Smooth muscle cell (in vitro differentiated cells): ENCODE measurements at regions not wholly inside any gene's neighbourhood (a gene's known extent, or its start where the extent isn't known, plus 50 kb on each side); places are given as distances from the start of the nearest gene placed in this dataset.
A peak's percentile ranks its signal among the peaks of the same experiment; 100 is the strongest.

Experiments
- DNase-seq: peaks from one replicate; lab custom pipeline; 2025; ENCODE audit not compliant: unreplicated experiment; lab: John Stamatoyannopoulos, UW
- H2AFZ ChIP-seq: fragments of 200-600 bp; sonication (generic); 2 replicates; pipeline ENCODE4 v1.6.0; 2016; ENCODE audit warnings: antibody characterized with exemption, low read depth, mild to moderate bottlenecking
- H3F3A ChIP-seq: fragments of 200-600 bp; sonication (generic); 2 replicates; pipeline ENCODE4 v1.6.0; 2017; ENCODE audit warnings: antibody characterized with exemption, low read depth
- H3K27ac ChIP-seq: fragments of 200-600 bp; sonication (generic); 2 replicates; pipeline ENCODE4 v1.5.1; 2016; ENCODE audit warnings: low read depth, mild to moderate bottlenecking
- H3K27me3 ChIP-seq: fragments of 200-600 bp; sonication (generic); 2 replicates; pipeline ENCODE4 v1.6.1; 2016; ENCODE audit warnings: low read depth, mild to moderate bottlenecking
- H3K36me3 ChIP-seq: fragments of 200-600 bp; sonication (generic); 2 replicates; pipeline ENCODE4 v1.5.1; 2016; ENCODE audit warnings: low read depth
- H3K4me1 ChIP-seq: fragments of 200-600 bp; sonication (generic); 2 replicates; pipeline ENCODE4 v1.5.1; 2016; ENCODE audit warnings: low read depth
- H3K4me2 ChIP-seq: fragments of 200-600 bp; sonication (generic); 2 replicates; pipeline ENCODE4 v1.6.0; 2016; ENCODE audit warnings: mild to moderate bottlenecking
- H3K4me3 ChIP-seq: fragments of 200-600 bp; sonication (generic); 2 replicates; pipeline ENCODE4 v1.5.1; 2016; ENCODE audit warnings: mild to moderate bottlenecking
- H3K79me2 ChIP-seq: fragments of 200-600 bp; sonication (generic); 2 replicates; pipeline ENCODE4 v1.6.0; 2016; ENCODE audit warnings: low read depth, mild to moderate bottlenecking
- H3K9ac ChIP-seq: fragments of 200-600 bp; sonication (generic); 2 replicates; pipeline ENCODE4 v1.6.0; 2016; ENCODE audit warnings: low read depth
- H3K9me3 ChIP-seq: fragments of 200-600 bp; sonication (generic); replicated peaks from 2 replicates; pipeline ENCODE4 v1.5.1; 2016; ENCODE audit warnings: low read depth
- H4K20me1 ChIP-seq: fragments of 200-600 bp; sonication (generic); 2 replicates; pipeline ENCODE4 v1.6.0; 2016; ENCODE audit warnings: low read depth
- CTCF ChIP-seq: fragments of 200-600 bp; sonication (generic); IDR thresholded peaks from 2 replicates; pipeline ENCODE4 v1.5.1; 2017; ENCODE audit warnings: borderline replicate concordance, mild to moderate bottlenecking, antibody characterized with exemption; ENCODE audit not compliant: insufficient read depth, poor library complexity, severe bottlenecking
- WGBS: methylation state at CpG from one replicate; pipeline ENCODE4 v1.1.7; 2016; ENCODE audit warnings: low lambda C conversion rate; 5-methylcytosine and 5-hydroxymethylcytosine counted together

- WGBS, result 80% methylated on average over 2 of the region's 2 CpGs
- DNase-seq, result no peak
- H4K20me1 ChIP-seq, result peaks cover 29% of the 10 kb centered on the region
- TF ChIP-seq CTCF, result no peak
- peaks cover 42% of the 10 kb centered on the region for H3K4me1 ChIP-seq
- H3K4me2 ChIP-seq, result peak overlapping the region; percentile 96
- H3K27ac ChIP-seq, result peak overlapping the region; percentile 57
- H3K9ac ChIP-seq, result no peak overlapping the region
- H3K79me2 ChIP-seq, result peaks cover 98% of the 10 kb centered on the region
- no peaks in the 10 kb centered on the region for H3K36me3 ChIP-seq
- peak overlapping the region; percentile 93 for H3K4me3 ChIP-seq
- H3F3A ChIP-seq, result no peaks in the 10 kb centered on the region
- H3K27me3 ChIP-seq, result no peaks in the 10 kb centered on the region
- no peaks in the 10 kb centered on the region for H3K9me3 ChIP-seq
- H2AFZ ChIP-seq, result no peak overlapping the region
These were observed 72.7 kb upstream of the IFNE start for GRCh38 chr9:21554813-21555212.

GRCh38 chr9:21555911-21556310 is 73.8 kb upstream of the IFNE start:
- Histone ChIP-seq H3K27ac (peak overlapping the region; percentile 57), H3K27me3 (no peaks in the 10 kb centered on the region), H3K9ac (peak overlapping the region; percentile 86), H3K4me3 (peak overlapping the region; percentile 93), H4K20me1 (peaks cover 22% of the 10 kb centered on the region), H2AFZ (no peak overlapping the region), H3K4me1 (peaks cover 42% of the 10 kb centered on the region), H3K79me2 (peaks cover 96% of the 10 kb centered on the region), H3K4me2 (peak overlapping the region; percentile 96), H3K9me3 (no peaks in the 10 kb centered on the region), H3F3A (no peaks in the 10 kb centered on the region), H3K36me3 (no peaks in the 10 kb centered on the region)
- no peak for TF ChIP-seq CTCF
- no peak for DNase-seq
- WGBS, result 80% methylated on average over 5 of the region's 5 CpGs

- Histone ChIP-seq H3K4me3 (peak overlapping the region; percentile 93), H3K9me3 (no peaks in the 10 kb centered on the region), H3K79me2 (peaks cover 88% of the 10 kb centered on the region), H2AFZ (peak overlapping the region; percentile 36), H3F3A (no peaks in the 10 kb centered on the region), H3K27me3 (no peaks in the 10 kb centered on the region), H3K9ac (peak overlapping the region; percentile 86), H3K27ac (peak overlapping the region; percentile 57), H3K4me1 (peaks cover 33% of the 10 kb centered on the region), H3K4me2 (peak overlapping the region; percentile 96), H3K36me3 (no peaks in the 10 kb centered on the region), H4K20me1 (peaks cover 16% of the 10 kb centered on the region)
- WGBS, result 85% methylated on average over 4 of the region's 4 CpGs
- no peak for DNase-seq
- no peak for TF ChIP-seq CTCF
These were observed 74.7 kb upstream of the IFNE start for GRCh38 chr9:21556581-21557427.

GRCh38 chr9:21557428-21557768 is 75.3 kb upstream of the IFNE start:
- H4K20me1 ChIP-seq, result peaks cover 12% of the 10 kb centered on the region
- H3K79me2 ChIP-seq, result peaks cover 82% of the 10 kb centered on the region
- peak overlapping the region; percentile 96 for H3K4me2 ChIP-seq
- H3K27me3 ChIP-seq, result no peaks in the 10 kb centered on the region
- WGBS, result 93% methylated on average over 1 of the region's 1 CpG
- H3K36me3 ChIP-seq, result no peaks in the 10 kb centered on the region
- peaks cover 27% of the 10 kb centered on the region for H3K4me1 ChIP-seq
- H3K9me3 ChIP-seq, result no peaks in the 10 kb centered on the region
- no peaks in the 10 kb centered on the region for H3F3A ChIP-seq
- peak overlapping the region; percentile 93 for H3K4me3 ChIP-seq
- H3K27ac ChIP-seq, result peak overlapping the region; percentile 57
- no peak for TF ChIP-seq CTCF
- H3K9ac ChIP-seq, result peak overlapping the region; percentile 86
- H2AFZ ChIP-seq, result no peak overlapping the region
- no peak for DNase-seq
